ENCODE measurements at regions not wholly inside any gene's neighbourhood (a gene's known extent, or its start where the extent isn't known, plus 50 kb on each side); places are given as distances from the start of the nearest gene placed in this dataset.

- TF ChIP-seq CTCF (conservative IDR thresholded peaks at IDR 0.05 in 1 of 2, IDR thresholded peaks at IDR 0.05 in 1 of 2; ENCODE audit: low read depth in 1 of 2, low read length in 2 of 2) = no peak
- no peak for TF ChIP-seq EZH2 (IDR thresholded peaks at IDR 0.05; ENCODE audit: low read length, missing control alignments)
These were observed 183.0 kb downstream of the CYYR1 start for GRCh38 chr21:26389971-26390641.

Data from fibroblast of lung (primary cell).